ENCODE measurements at regions not wholly inside any gene's neighbourhood (a gene's known extent, or its start where the extent isn't known, plus 50 kb on each side); places are given as distances from the start of the nearest gene placed in this dataset.

GRCh38 chr2:120498576-120499394, 152.8 kb downstream of the INHBB start:
- DNase-seq: no peak
- H3K4me2 ChIP-seq (ENCODE audit: low read depth, low read length): no peak overlapping the region
- no peaks in the 10 kb centered on the region for H3F3A ChIP-seq (ENCODE audit: insufficient read depth, low read length)
- H3K9ac ChIP-seq (ENCODE audit: low read length): no peak overlapping the region
- H3K4me1 ChIP-seq (ENCODE audit: low read length): no peaks in the 10 kb centered on the region
- no peak overlapping the region for H3K4me3 ChIP-seq (ENCODE audit: low read length)
- H2AFZ ChIP-seq (ENCODE audit: low read length): no peak overlapping the region
- no peaks in the 10 kb centered on the region for H3K36me3 ChIP-seq (replicated peaks; ENCODE audit: insufficient read depth, low read length)
- H3K9me2 ChIP-seq (replicated peaks; ENCODE audit: insufficient read depth, low read length): no peaks in the 10 kb centered on the region
- no peak overlapping the region for H3K27ac ChIP-seq (ENCODE audit: low read length)
- TF ChIP-seq EZH2 (optimal IDR thresholded peaks at IDR 0.05; ENCODE audit: low read depth, low read length) (no peak), CTCF (IDR thresholded peaks at IDR 0.05; ENCODE audit: low read length) (no peak)
- H4K20me1 ChIP-seq (ENCODE audit: insufficient read depth, low read length): no peaks in the 10 kb centered on the region
- H3K9me3 ChIP-seq (replicated peaks; ENCODE audit: insufficient read depth, low read length): no peaks in the 10 kb centered on the region
- no peaks in the 10 kb centered on the region for H3K79me2 ChIP-seq (ENCODE audit: low read length)
- H3K27me3 ChIP-seq (replicated peaks; ENCODE audit: insufficient read depth, low read length): no peaks in the 10 kb centered on the region; the same call in 1 of the 2 replicates

GRCh38 chr2:120499784-120500495, 154.0 kb downstream of the INHBB start:
- H3K4me2 ChIP-seq (ENCODE audit: low read depth, low read length): no peak overlapping the region
- H3F3A ChIP-seq (ENCODE audit: insufficient read depth, low read length): no peaks in the 10 kb centered on the region
- TF ChIP-seq EZH2 (optimal IDR thresholded peaks at IDR 0.05; ENCODE audit: low read depth, low read length) (no peak), CTCF (IDR thresholded peaks at IDR 0.05; ENCODE audit: low read length) (no peak), EZH2phosphoT487 (IDR thresholded peaks at IDR 0.05; ENCODE audit: low read length) (no peak)
- H3K9me3 ChIP-seq (replicated peaks; ENCODE audit: insufficient read depth, low read length): no peaks in the 10 kb centered on the region
- H2AFZ ChIP-seq (ENCODE audit: low read length): no peak overlapping the region
- no peaks in the 10 kb centered on the region for H3K9me2 ChIP-seq (replicated peaks; ENCODE audit: insufficient read depth, low read length)
- no peak overlapping the region for H3K27ac ChIP-seq (ENCODE audit: low read length)
- no peak overlapping the region for H3K4me3 ChIP-seq (ENCODE audit: low read length)
- no peaks in the 10 kb centered on the region for H3K36me3 ChIP-seq (replicated peaks; ENCODE audit: insufficient read depth, low read length)
- no peaks in the 10 kb centered on the region; the same call in 1 of the 2 replicates for H3K27me3 ChIP-seq (replicated peaks; ENCODE audit: insufficient read depth, low read length)
- no peak for DNase-seq
- no peak overlapping the region for H3K9ac ChIP-seq (ENCODE audit: low read length)
- no peaks in the 10 kb centered on the region for H4K20me1 ChIP-seq (ENCODE audit: insufficient read depth, low read length)
- H3K4me1 ChIP-seq (ENCODE audit: low read length): no peaks in the 10 kb centered on the region
- H3K79me2 ChIP-seq (ENCODE audit: low read length): no peaks in the 10 kb centered on the region

- DNase-seq: no peak
- H3K27me3 ChIP-seq (replicated peaks; ENCODE audit: insufficient read depth, low read length): peaks cover 5% of the 10 kb centered on the region; the same call in 1 of the 2 replicates
- H2AFZ ChIP-seq (ENCODE audit: low read length): no peak overlapping the region
- no peaks in the 10 kb centered on the region for H4K20me1 ChIP-seq (ENCODE audit: insufficient read depth, low read length)
- no peaks in the 10 kb centered on the region for H3K79me2 ChIP-seq (ENCODE audit: low read length)
- no peaks in the 10 kb centered on the region for H3K36me3 ChIP-seq (replicated peaks; ENCODE audit: insufficient read depth, low read length)
- TF ChIP-seq EZH2phosphoT487 (IDR thresholded peaks at IDR 0.05; ENCODE audit: low read length) (no peak), CTCF (IDR thresholded peaks at IDR 0.05; ENCODE audit: low read length) (no peak), EZH2 (optimal IDR thresholded peaks at IDR 0.05; ENCODE audit: low read depth, low read length) (no peak)
- no peaks in the 10 kb centered on the region for H3K4me1 ChIP-seq (ENCODE audit: low read length)
- H3F3A ChIP-seq (ENCODE audit: insufficient read depth, low read length): no peaks in the 10 kb centered on the region
- no peaks in the 10 kb centered on the region for H3K9me3 ChIP-seq (replicated peaks; ENCODE audit: insufficient read depth, low read length)
- H3K4me3 ChIP-seq (ENCODE audit: low read length): no peak overlapping the region
- no peak overlapping the region for H3K27ac ChIP-seq (ENCODE audit: low read length)
- no peak overlapping the region for H3K4me2 ChIP-seq (ENCODE audit: low read depth, low read length)
- H3K9ac ChIP-seq (ENCODE audit: low read length): no peak overlapping the region
- H3K9me2 ChIP-seq (replicated peaks; ENCODE audit: insufficient read depth, low read length): no peaks in the 10 kb centered on the region
Measured at GRCh38 chr2:120501591-120501990, 155.7 kb downstream of the INHBB start.

Data from MM.1S (cell line).